ENCODE measurements at regions not wholly inside any gene's neighbourhood (a gene's known extent, or its start where the extent isn't known, plus 50 kb on each side); places are given as distances from the start of the nearest gene placed in this dataset.

GRCh38 chr1:209260136-209260535, 323.4 kb upstream of the CAMK1G start:
- Histone ChIP-seq H3K9me2 (ENCODE audit: insufficient read depth, low read length) (no peaks in the 10 kb centered on the region), H3K36me3 (ENCODE audit: insufficient read depth, low read length) (no peaks in the 10 kb centered on the region), H3K27me3 (ENCODE audit: insufficient read depth, low read depth, low read length) (no peaks in the 10 kb centered on the region), H3K79me2 (replicated peaks; ENCODE audit: insufficient read depth, low read length) (no peaks in the 10 kb centered on the region), H3K4me2 (ENCODE audit: low read length) (no peak overlapping the region), H2AFZ (ENCODE audit: low read depth, low read length) (no peak overlapping the region), H3K4me3 (ENCODE audit: low read length) (no peak overlapping the region), H3K9me3 (ENCODE audit: low read length) (no peaks in the 10 kb centered on the region), H4K20me1 (ENCODE audit: insufficient read depth) (no peaks in the 10 kb centered on the region), H3K27ac (ENCODE audit: low read length) (no peak overlapping the region), H3F3A (ENCODE audit: insufficient read depth, low read length, poor library complexity, severe bottlenecking) (no peaks in the 10 kb centered on the region), H3K9ac (ENCODE audit: low read length) (no peak overlapping the region)
- TF ChIP-seq MXI1 (conservative IDR thresholded peaks at IDR 0.05; ENCODE audit: poor library complexity, severe bottlenecking), result no peak
- no peak for TF ChIP-seq EP300 (conservative IDR thresholded peaks at IDR 0.05; ENCODE audit: poor library complexity, severe bottlenecking)
- no peak for TF ChIP-seq TAF1 (IDR thresholded peaks at IDR 0.05; ENCODE audit: low read depth)
- no peak for TF ChIP-seq EZH2 (IDR thresholded peaks at IDR 0.05; ENCODE audit: borderline replicate concordance, insufficient read depth, low read length, poor library complexity, severe bottlenecking)
- no peak for TF ChIP-seq POLR2AphosphoS5 (IDR thresholded peaks at IDR 0.05)
- no peak for TF ChIP-seq REST (IDR thresholded peaks at IDR 0.05; ENCODE audit: borderline replicate concordance)
- TF ChIP-seq CTCF (IDR thresholded peaks at IDR 0.05; ENCODE audit: poor library complexity, severe bottlenecking), result no peak
- no peak for TF ChIP-seq SMC3 (conservative IDR thresholded peaks at IDR 0.05; ENCODE audit: poor library complexity)
- TF ChIP-seq RAD21 (conservative IDR thresholded peaks at IDR 0.05), result no peak

GRCh38 chr1:209262631-209263030, 320.9 kb upstream of the CAMK1G start:
- Histone ChIP-seq H4K20me1 (ENCODE audit: insufficient read depth) (no peaks in the 10 kb centered on the region), H3K27ac (ENCODE audit: low read length) (no peak overlapping the region), H3K4me3 (ENCODE audit: low read length) (no peak overlapping the region), H3K9ac (ENCODE audit: low read length) (no peak overlapping the region), H3F3A (ENCODE audit: insufficient read depth, low read length, poor library complexity, severe bottlenecking) (no peaks in the 10 kb centered on the region), H3K4me2 (ENCODE audit: low read length) (no peak overlapping the region), H2AFZ (ENCODE audit: low read depth, low read length) (no peak overlapping the region), H3K9me2 (ENCODE audit: insufficient read depth, low read length) (no peaks in the 10 kb centered on the region), H3K36me3 (ENCODE audit: insufficient read depth, low read length) (no peaks in the 10 kb centered on the region), H3K27me3 (ENCODE audit: insufficient read depth, low read depth, low read length) (no peaks in the 10 kb centered on the region), H3K9me3 (ENCODE audit: low read length) (no peaks in the 10 kb centered on the region), H3K79me2 (replicated peaks; ENCODE audit: insufficient read depth, low read length) (no peaks in the 10 kb centered on the region)
- TF ChIP-seq REST (IDR thresholded peaks at IDR 0.05; ENCODE audit: borderline replicate concordance), result no peak
